ENCODE measurements at regions not wholly inside any gene's neighbourhood (a gene's known extent, or its start where the extent isn't known, plus 50 kb on each side); places are given as distances from the start of the nearest gene placed in this dataset.

GRCh38 chr5:96094904-96095303, 133.3 kb upstream of the ELL2 start:
- no peak for TF ChIP-seq MAX (IDR thresholded peaks at IDR 0.05; ENCODE audit: low read depth)
- no peak for TF ChIP-seq FOXJ3 (CRISPR knock-in tag; IDR thresholded peaks at IDR 0.05)
- TF ChIP-seq GATA2 (CRISPR knock-in tag; IDR thresholded peaks at IDR 0.05), result no peak
- TF ChIP-seq NFIC (IDR thresholded peaks at IDR 0.05; ENCODE audit: borderline replicate concordance), result peak; percentile 23; the same call in 1 of the 2 replicates
- no peak for TF ChIP-seq TEAD4 (IDR thresholded peaks at IDR 0.05; ENCODE audit: borderline replicate concordance, insufficient read depth)
- no peak for TF ChIP-seq EP300 (IDR thresholded peaks at IDR 0.05; ENCODE audit: borderline replicate concordance in 1 of 2, low read depth in 1 of 2, low read length in 1 of 2)
- TF ChIP-seq USF1 (IDR thresholded peaks at IDR 0.05; ENCODE audit: borderline replicate concordance, low read depth), result no peak
- peaks cover 0 to 21% of the 10 kb centered on the region in 2 experiments; a peak in 2 of 4 replicates for H3K4me1 ChIP-seq (ENCODE audit: control insufficient read depth in 1 of 2, insufficient read depth in 2 of 2, low read depth in 1 of 2, low read length in 1 of 2)
- H3K4me3 ChIP-seq (ENCODE audit: low read depth in 2 of 2, low read length in 1 of 2), result no peak overlapping the region
- POLR2A ChIA-PET, result no interaction called here
- no peak overlapping the region for H2AFZ ChIP-seq (ENCODE audit: low read depth)
- H3F3A ChIP-seq (replicated peaks; ENCODE audit: insufficient read depth), result peaks cover 25% of the 10 kb centered on the region
- no peaks in the 10 kb centered on the region for H3K27me3 ChIP-seq (ENCODE audit: insufficient read depth)
- no peaks in the 10 kb centered on the region for H4K20me1 ChIP-seq (ENCODE audit: insufficient read depth)
- H3K4me2 ChIP-seq, result 0 out of 2 replicates have a peak overlapping the region, but pooled peaks have one; percentile 21
- no peaks in the 10 kb centered on the region for H3K9me3 ChIP-seq
- no peaks in the 10 kb centered on the region for H3K9me2 ChIP-seq
- H3K79me2 ChIP-seq (ENCODE audit: insufficient read depth), result no peaks in the 10 kb centered on the region
- H3K27ac ChIP-seq (ENCODE audit: low read depth in 2 of 2, low read length in 1 of 2), result peak overlapping the region in 1 of 2 experiments; percentile 38; a peak in 1 of 4 replicates
- H3K36me3 ChIP-seq (replicated peaks in 1 of 2; ENCODE audit: control insufficient read depth in 1 of 2, insufficient read depth in 2 of 2, low read length in 1 of 2), result no peaks in the 10 kb centered on the region
- no peak overlapping the region for H3K9ac ChIP-seq
- DNase-seq, result no peak
- CTCF ChIA-PET, result interaction anchor here (0.7 kb wide), 1 partner anchor 10 kb away, joined by 3 read pairs; no protein-coding TSS in a partner anchor

DNA sequence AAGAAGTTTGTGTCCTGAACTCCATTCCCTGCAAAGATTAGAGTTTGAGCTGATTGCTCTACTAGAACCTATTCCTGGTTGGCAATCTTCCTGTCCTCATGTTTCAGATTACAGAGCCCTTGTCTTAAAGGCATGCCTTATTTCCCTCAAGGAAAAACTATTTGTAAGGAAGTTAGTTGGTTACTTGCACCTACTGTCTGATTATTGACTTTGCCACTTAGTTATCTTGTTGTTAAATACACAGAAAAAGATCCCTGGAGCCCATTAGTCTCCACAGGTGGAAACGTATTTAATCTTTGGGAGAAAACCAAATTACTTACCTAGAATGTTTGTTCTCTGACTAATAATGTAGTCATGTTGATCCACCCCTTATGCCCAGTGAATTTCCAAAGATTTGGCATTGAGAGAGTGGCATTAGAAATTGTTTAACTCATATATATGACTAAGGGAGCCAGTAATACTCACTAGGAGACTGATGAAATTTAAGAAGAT, 132.3 kb upstream of the ELL2 start:
- no peak for DNase-seq
- POLR2A ChIA-PET, result no interaction called here
- WGBS (ENCODE audit: low lambda C conversion rate), result 28% methylated on average over 1 of the region's 1 CpG
- TF ChIP-seq YY1 (IDR thresholded peaks at IDR 0.05; ENCODE audit: low read depth) (no peak), RCOR1 (IDR thresholded peaks at IDR 0.05; ENCODE audit: low read length) (no peak), MEF2A (IDR thresholded peaks at IDR 0.05; ENCODE audit: borderline replicate concordance, low read depth) (no peak), CTCF (IDR thresholded peaks at IDR 0.05) (no peak), TCF12 (IDR thresholded peaks at IDR 0.05) (peak; percentile 40), MAX (IDR thresholded peaks at IDR 0.05; ENCODE audit: low read depth) (no peak), TEAD4 (IDR thresholded peaks at IDR 0.05; ENCODE audit: borderline replicate concordance, insufficient read depth) (0 out of 2 replicates have a peak, but pooled peaks have one; percentile 17), FOXM1 (IDR thresholded peaks at IDR 0.05; ENCODE audit: low read depth) (no peak), NRF1 (IDR thresholded peaks at IDR 0.05; ENCODE audit: low read depth, low read length) (no peak), USF2 (IDR thresholded peaks at IDR 0.05; ENCODE audit: borderline replicate concordance, low read depth, low read length) (no peak), MXI1 (IDR thresholded peaks at IDR 0.05; ENCODE audit: low read depth, low read length) (no peak), GABPA (IDR thresholded peaks at IDR 0.05; ENCODE audit: low read depth) (no peak), ZBTB33 (IDR thresholded peaks at IDR 0.05; ENCODE audit: borderline replicate concordance, low read depth) (no peak), JUND (IDR thresholded peaks at IDR 0.05) (peak; percentile 46), EZH2phosphoT487 (IDR thresholded peaks at IDR 0.05; ENCODE audit: borderline replicate concordance, low read depth) (no peak)
- TF ChIP-seq, protein P1, sequence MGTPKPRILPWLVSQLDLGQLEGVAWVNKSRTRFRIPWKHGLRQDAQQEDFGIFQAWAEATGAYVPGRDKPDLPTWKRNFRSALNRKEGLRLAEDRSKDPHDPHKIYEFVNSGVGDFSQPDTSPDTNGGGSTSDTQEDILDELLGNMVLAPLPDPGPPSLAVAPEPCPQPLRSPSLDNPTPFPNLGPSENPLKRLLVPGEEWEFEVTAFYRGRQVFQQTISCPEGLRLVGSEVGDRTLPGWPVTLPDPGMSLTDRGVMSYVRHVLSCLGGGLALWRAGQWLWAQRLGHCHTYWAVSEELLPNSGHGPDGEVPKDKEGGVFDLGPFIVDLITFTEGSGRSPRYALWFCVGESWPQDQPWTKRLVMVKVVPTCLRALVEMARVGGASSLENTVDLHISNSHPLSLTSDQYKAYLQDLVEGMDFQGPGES (IDR thresholded peaks at IDR 0.05; ENCODE audit: low read depth, low read length), result no peak

More for the DNA sequence above, 132.3 kb upstream of the ELL2 start:
- Histone ChIP-seq H3K79me2 (ENCODE audit: insufficient read depth) (no peaks in the 10 kb centered on the region), H3K9ac (no peak overlapping the region), H3K4me2 (no peak overlapping the region), H3K9me3 (no peaks in the 10 kb centered on the region), H3K36me3 (replicated peaks in 1 of 2; ENCODE audit: control insufficient read depth in 1 of 2, insufficient read depth in 2 of 2, low read length in 1 of 2) (no peaks in the 10 kb centered on the region), H4K20me1 (ENCODE audit: insufficient read depth) (no peaks in the 10 kb centered on the region), H3K4me3 (ENCODE audit: low read depth in 2 of 2, low read length in 1 of 2) (no peak overlapping the region), H3K4me1 (ENCODE audit: control insufficient read depth in 1 of 2, insufficient read depth in 2 of 2, low read depth in 1 of 2, low read length in 1 of 2) (peaks cover 0 to 21% of the 10 kb centered on the region in 2 experiments; a peak in 2 of 4 replicates), H3K27me3 (ENCODE audit: insufficient read depth) (no peaks in the 10 kb centered on the region), H3K27ac (ENCODE audit: low read depth in 2 of 2, low read length in 1 of 2) (peak overlapping the region in 1 of 2 experiments; percentile 38; a peak in 2 of 4 replicates), H2AFZ (ENCODE audit: low read depth) (no peak overlapping the region), H3F3A (replicated peaks; ENCODE audit: insufficient read depth) (peaks cover 25% of the 10 kb centered on the region), H3K9me2 (no peaks in the 10 kb centered on the region)
- CTCF ChIA-PET, result no interaction called here

Data from SK-N-SH (cell line).